ENCODE measurements at regions not wholly inside any gene's neighbourhood (a gene's known extent, or its start where the extent isn't known, plus 50 kb on each side); places are given as distances from the start of the nearest gene placed in this dataset.

DNA sequence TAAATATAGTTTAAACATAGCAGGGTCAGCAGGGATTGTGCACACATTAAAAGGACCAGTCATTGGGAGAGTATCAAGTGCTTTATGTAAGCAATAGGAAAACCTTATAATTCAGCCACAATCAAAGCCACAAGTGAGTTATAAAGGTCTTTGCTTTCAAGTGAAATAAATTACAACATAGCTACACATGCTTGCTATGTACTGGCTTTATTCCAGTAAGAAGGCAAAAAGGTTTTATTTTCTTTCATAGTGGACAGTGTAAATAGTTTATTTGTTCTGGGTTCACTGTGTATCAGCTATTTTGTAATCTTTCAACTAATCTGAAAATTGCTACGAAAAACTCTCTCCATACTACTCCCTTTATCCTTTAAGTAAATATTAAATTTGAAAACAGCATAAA, 691.4 kb downstream of the PCDH7 start:
- TF ChIP-seq GATA2 (IDR thresholded peaks at IDR 0.05; ENCODE audit: low read depth, low read length): no peak
- no peak for TF ChIP-seq GATA3 (IDR thresholded peaks at IDR 0.05; ENCODE audit: low read depth, low read length)

Measured in SH-SY5Y (cell line).